Activated T-helper 1 cell treated with anti-CD3 and anti-CD28 coated beads, Interleukin-12 subunit alpha, Interleukin-12 subunit beta, Interleukin-2, Interleukin-4 antibody, amounts not matched to agents 30 ng/mL and 10 ng/mL and 1 ng/mL, durations not matched to agents 14 hours and 24 hours and 36 hours (primary cell): ENCODE measurements at regions not wholly inside any gene's neighbourhood (a gene's known extent, or its start where the extent isn't known, plus 50 kb on each side); places are given as distances from the start of the nearest gene placed in this dataset.
"Not testable (repeated sequence)": the region's sequence is repeated elsewhere in the genome, so short reads cannot be mapped to it uniquely, and the experiment has no call there.

Experiments
- DNase-seq: peaks from one replicate; pipeline ENCODE4 v3.0.0; 2021; ENCODE audit warnings: low spot score
- H3K27ac Mint-ChIP-seq: one replicate; pipeline ENCODE4 v1.8.0; 2021; ENCODE audit warnings: mild to moderate bottlenecking, mixed read lengths
- H3K27me3 Mint-ChIP-seq: one replicate; pipeline ENCODE4 v1.8.0; 2022; ENCODE audit warnings: mild to moderate bottlenecking, moderate library complexity, mixed read lengths; ENCODE audit not compliant: insufficient read depth
- H3K36me3 Mint-ChIP-seq: one replicate; pipeline ENCODE4 v1.8.0; 2021; ENCODE audit warnings: low read depth, mixed read lengths
- H3K4me1 Mint-ChIP-seq: one replicate; pipeline ENCODE4 v1.8.0; 2021; ENCODE audit warnings: low read depth, mixed read lengths
- H3K4me3 Mint-ChIP-seq: one replicate; pipeline ENCODE4 v1.8.0; 2021; ENCODE audit warnings: mild to moderate bottlenecking, moderate library complexity, mixed read lengths
- H3K9me3 Mint-ChIP-seq: one replicate; pipeline ENCODE4 v1.8.0; 2021; ENCODE audit warnings: mixed read lengths
- intact Hi-C: fragments of 100-400 bp; cut with micrococcal nuclease; formaldehyde crosslinking; loops from one replicate; pipeline ENCODE4 v1.15.1; 2024

DNA sequence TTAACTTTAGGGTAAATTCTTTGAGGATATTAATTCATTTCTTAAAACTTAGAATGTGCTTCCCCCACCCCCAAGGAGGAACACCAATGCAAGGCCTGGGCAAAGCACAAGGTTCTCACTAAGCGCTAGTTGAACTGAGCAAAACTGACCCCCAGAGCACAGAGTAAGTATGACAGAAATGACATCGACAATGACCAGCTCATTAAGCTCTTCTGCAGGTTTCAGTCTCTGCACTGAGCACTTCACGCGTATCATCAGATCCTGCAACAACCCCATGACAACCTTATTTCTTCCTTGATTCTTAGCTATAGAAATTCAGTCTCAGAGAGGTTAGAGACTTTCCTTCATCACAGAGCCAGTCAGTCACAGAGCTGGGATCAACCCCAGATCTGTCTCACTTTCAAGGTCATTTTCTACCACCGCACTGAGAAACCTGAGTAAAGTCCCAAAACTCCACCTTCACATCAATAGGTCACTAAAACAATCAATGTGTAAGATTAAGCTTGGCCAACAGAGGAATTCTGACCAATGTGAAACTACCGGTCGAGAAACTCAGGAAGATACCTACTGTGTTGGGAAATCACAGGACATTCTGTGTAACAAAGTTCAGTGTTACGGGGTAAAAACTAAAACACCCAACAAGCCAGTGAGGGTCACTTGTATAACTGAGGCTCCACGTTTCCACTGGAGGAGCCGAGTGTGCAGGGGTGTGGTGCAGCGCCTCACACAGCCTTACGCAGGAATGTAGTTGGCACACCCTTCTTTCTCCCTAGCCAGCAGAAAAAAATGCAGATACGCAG lies 129.0 kb upstream of the FOXQ1 start:
- DNase-seq = no peak
- peaks cover 4% of the 10 kb centered on the region for H3K27me3 Mint-ChIP-seq
- H3K4me1 Mint-ChIP-seq = no peaks in the 10 kb centered on the region
- H3K36me3 Mint-ChIP-seq = no peaks in the 10 kb centered on the region
- intact Hi-C loops = no loop called here
- H3K27ac Mint-ChIP-seq = no peak overlapping the region
- no peaks in the 10 kb centered on the region for H3K9me3 Mint-ChIP-seq
- no peak overlapping the region for H3K4me3 Mint-ChIP-seq

DNA sequence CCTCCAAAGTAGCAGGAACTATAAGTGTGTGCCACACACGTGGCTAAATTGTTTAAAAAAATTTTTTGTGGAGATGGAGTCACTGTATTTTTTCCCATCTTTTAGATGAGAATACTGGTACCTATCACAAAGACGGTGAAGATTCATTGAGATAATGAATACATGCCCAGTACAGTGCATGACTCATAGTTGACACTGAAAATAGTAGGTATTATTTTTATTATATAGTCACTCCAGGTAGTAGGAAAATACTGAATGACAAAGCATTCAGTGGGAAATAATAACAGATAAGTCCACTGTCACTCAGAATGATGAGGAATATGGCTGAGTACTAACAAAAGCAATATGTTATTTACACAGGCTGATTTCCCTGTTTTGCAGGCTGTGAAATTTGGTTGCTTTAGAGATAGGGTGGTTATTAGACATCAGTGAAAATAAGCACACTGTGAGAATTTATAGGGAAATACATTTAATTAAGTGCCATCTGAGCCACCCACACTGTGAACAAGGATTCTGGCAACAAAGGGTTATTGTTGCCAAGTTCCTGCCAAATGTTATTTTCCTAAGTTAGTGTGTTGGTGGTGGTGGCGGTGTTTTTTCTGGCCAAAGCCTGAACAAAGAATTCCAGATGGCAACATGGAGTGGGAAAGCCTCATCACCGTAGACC lies 129.8 kb upstream of the FOXQ1 start:
- intact Hi-C loops = no loop called here
- Mint-ChIP-seq H3K27ac (no peak overlapping the region), H3K9me3 (no peaks in the 10 kb centered on the region), H3K27me3 (peaks cover 4% of the 10 kb centered on the region), H3K4me1 (no peaks in the 10 kb centered on the region), H3K36me3 (no peaks in the 10 kb centered on the region), H3K4me3 (no peak overlapping the region)
- no peak for DNase-seq

DNA sequence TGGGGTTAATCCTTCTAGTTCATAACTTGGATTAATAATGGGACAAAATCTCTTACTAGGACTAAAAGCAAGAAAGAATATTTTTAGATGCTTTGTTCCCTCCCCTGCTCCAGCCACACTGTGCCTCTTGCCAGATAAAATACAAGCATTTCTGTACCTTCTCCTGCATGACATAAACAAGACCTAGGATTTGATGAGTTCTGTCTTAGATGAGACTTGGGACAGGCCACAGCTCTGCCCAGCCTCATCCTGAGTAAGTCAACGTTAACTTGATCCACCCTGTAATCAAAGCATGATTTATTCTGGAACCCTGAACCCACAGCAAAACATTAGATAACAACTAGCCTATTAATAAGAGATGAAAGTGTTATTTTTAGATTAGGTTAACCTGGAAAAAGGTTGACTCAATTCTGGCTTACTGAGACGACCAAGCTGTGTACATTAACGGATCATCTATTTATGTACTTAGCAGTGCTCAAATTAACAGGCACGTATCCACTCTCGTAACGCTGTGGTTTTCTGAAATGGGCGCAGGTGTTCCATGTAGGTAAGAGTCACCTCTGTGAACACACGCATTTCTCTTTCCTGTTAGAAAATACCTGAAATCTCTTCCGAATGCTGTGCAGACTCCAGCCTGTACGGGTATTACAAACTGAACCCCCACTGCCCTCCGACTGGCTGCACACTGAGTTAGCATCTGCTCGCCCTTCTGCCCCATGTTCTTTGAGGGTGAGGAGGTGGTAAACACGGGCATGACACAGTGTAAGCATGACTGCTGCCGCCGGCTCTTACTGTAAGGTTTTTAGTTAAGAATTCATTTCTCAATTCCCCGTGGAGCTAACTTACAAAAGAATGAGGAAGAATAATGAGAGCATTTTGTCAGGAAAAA lies 132.1 kb upstream of the FOXQ1 start:
- intact Hi-C loops = no loop called here
- H3K4me3 Mint-ChIP-seq = no peak overlapping the region
- no peak overlapping the region for H3K27ac Mint-ChIP-seq

DNA sequence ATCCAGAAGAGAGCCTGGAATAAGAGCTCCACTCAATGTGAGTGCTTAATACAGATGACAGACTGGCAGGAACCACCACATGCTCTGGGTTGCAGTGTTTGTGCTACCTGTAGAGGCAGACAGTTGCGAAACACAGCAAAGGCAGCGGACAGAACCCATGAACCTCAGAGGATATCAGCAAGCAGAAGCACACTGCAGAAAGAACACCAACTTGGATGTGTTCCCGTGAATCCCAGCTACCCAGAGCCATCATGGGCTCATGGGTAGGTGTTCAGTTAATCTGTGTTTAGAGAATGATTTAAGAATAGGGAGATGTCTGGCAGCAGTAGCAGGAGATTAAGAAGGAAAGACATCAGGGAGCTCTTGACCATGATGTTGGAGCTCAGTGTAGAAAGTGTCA lies 133.3 kb upstream of the FOXQ1 start:
- intact Hi-C loops = no loop called here
- peaks cover 8% of the 10 kb centered on the region for H3K27me3 Mint-ChIP-seq

More for the DNA sequence above, 132.1 kb upstream of the FOXQ1 start:
- Mint-ChIP-seq H3K27me3 (peaks cover 8% of the 10 kb centered on the region), H3K4me1 (no peaks in the 10 kb centered on the region), H3K9me3 (no peaks in the 10 kb centered on the region), H3K36me3 (no peaks in the 10 kb centered on the region)
- DNase-seq = no peak

DNA sequence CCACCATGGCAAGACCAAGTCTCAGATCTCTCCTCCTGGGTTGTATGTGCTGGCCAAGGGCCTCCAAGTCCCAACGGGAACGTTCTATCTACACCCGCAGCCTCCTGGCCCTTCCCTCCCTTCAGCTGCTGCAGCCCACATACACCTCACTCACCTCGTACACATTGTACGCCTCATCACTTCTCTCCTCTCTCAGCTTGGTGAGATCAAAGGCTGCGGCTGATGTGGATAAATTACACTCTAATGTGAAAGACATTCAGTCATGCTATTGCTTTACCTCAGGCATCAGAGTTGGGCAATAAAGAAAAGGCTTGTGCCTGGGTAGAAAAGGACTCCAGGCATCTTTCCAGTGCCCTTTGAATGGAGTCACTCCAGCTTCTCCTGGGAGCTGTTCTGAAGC lies 135.3 kb upstream of the FOXQ1 start:
- Mint-ChIP-seq H3K27ac (no peak overlapping the region), H3K4me1 (no peaks in the 10 kb centered on the region), H3K4me3 (no peak overlapping the region), H3K27me3 (peaks cover 8% of the 10 kb centered on the region), H3K9me3 (no peaks in the 10 kb centered on the region), H3K36me3 (no peaks in the 10 kb centered on the region)
- intact Hi-C loops = no loop called here
- no peak for DNase-seq

More for the DNA sequence above, 133.3 kb upstream of the FOXQ1 start:
- no peak overlapping the region for H3K27ac Mint-ChIP-seq
- H3K9me3 Mint-ChIP-seq = no peaks in the 10 kb centered on the region
- no peak overlapping the region for H3K4me3 Mint-ChIP-seq
- H3K4me1 Mint-ChIP-seq = no peaks in the 10 kb centered on the region
- H3K36me3 Mint-ChIP-seq = no peaks in the 10 kb centered on the region
- no peak for DNase-seq

DNA sequence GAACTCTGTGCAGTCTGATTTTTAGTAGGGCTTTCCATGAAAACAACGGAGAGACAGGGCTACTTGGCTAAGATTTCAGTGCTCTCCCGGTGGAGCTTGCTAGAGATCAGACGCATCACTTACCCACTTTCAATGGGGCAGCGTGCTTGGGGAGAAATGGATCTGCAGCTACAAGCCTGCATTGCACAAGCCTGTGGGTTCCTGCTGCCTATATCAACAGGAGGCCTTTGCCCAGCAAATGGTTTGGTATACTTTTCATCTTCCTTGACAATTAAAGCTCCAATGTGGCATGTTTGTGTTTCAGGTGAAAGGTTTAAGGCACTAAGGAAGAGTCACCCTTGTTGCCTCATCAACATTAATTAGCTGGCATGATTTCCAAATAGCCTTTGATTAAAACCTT lies 136.0 kb upstream of the FOXQ1 start:
- H3K27me3 Mint-ChIP-seq = peaks cover 8% of the 10 kb centered on the region
- DNase-seq = no peak
- H3K9me3 Mint-ChIP-seq = no peaks in the 10 kb centered on the region
- H3K4me3 Mint-ChIP-seq = no peak overlapping the region
- no peaks in the 10 kb centered on the region for H3K4me1 Mint-ChIP-seq
- no peaks in the 10 kb centered on the region for H3K36me3 Mint-ChIP-seq
- intact Hi-C loops = no loop called here
- H3K27ac Mint-ChIP-seq = no peak overlapping the region

DNA sequence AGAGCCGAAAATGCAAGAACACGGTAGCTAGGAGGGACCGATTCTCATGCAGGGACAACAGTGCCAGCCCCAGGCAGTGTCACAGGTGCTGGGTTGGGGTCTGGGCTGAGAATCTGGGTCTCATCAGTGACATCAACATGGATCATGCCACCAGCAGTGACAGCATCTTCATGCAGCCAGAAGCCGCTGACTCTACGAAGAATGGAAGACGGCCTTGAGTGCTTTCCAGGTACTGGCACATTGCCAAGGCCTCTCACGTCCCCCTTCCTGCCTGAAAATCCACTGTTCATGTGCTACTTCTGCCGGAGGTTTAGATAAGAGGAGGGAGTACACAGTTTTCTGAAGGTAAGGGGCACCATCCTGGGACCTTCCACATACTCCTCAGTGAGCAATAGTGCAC lies 141.1 kb upstream of the FOXQ1 start:
- intact Hi-C loops = no loop called here
- no peak for DNase-seq
- no peaks in the 10 kb centered on the region for H3K36me3 Mint-ChIP-seq
- H3K27ac Mint-ChIP-seq = no peak overlapping the region
- H3K27me3 Mint-ChIP-seq = no peaks in the 10 kb centered on the region
- H3K4me3 Mint-ChIP-seq = no peak overlapping the region
- H3K4me1 Mint-ChIP-seq = no peaks in the 10 kb centered on the region
- no peaks in the 10 kb centered on the region for H3K9me3 Mint-ChIP-seq

DNA sequence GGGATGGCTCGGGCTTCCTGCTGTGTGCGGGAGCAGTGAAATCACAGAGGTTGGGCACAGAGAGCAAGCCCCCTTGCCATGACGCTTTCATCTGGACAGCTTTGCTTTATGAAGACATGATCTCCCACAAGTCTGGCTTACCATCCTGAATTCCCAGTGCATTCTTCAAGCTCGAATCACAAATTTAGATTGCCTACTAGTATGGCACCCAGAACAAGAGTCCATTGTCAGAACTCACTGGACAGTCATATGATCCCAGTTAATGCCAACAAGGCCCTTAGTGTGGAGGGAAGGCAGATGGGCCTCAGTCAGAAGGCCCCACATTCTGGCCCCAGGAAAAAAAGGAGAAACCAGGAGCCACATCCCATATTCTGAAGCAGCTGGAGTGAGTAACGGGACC lies 147.3 kb upstream of the FOXQ1 start:
- Mint-ChIP-seq H3K27me3 (peaks cover 5% of the 10 kb centered on the region), H3K36me3 (no peaks in the 10 kb centered on the region), H3K4me3 (no peak overlapping the region), H3K4me1 (peaks cover 6% of the 10 kb centered on the region), H3K27ac (no peak overlapping the region), H3K9me3 (no peaks in the 10 kb centered on the region)
- intact Hi-C loops = no loop called here
- DNase-seq = no peak

DNA sequence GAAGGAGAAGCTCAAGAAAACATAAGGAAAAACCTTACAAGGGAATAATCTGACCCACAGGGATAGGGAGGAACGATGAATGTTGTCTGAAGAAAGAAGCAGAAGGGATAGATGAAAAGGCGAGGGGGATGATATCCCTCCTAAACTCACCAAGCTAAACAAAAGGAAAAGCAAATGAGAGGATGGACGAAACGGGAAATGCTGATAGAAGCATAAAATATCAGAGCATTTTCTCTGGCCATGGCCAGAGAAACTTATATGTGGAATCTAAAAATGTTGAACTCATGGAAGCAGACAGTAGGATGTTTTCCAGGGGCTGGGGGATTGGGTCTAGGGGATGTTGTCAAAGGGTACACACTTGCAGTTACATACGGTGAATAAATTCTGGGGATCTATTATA lies 148.4 kb upstream of the FOXQ1 start:
- DNase-seq = no peak
- intact Hi-C loops = no loop called here
- H3K27ac Mint-ChIP-seq = no peak overlapping the region
- H3K9me3 Mint-ChIP-seq = no peaks in the 10 kb centered on the region
- peaks cover 6% of the 10 kb centered on the region for H3K4me1 Mint-ChIP-seq
- H3K36me3 Mint-ChIP-seq = no peaks in the 10 kb centered on the region
- H3K27me3 Mint-ChIP-seq = peaks cover 5% of the 10 kb centered on the region
- H3K4me3 Mint-ChIP-seq = no peak overlapping the region

DNA sequence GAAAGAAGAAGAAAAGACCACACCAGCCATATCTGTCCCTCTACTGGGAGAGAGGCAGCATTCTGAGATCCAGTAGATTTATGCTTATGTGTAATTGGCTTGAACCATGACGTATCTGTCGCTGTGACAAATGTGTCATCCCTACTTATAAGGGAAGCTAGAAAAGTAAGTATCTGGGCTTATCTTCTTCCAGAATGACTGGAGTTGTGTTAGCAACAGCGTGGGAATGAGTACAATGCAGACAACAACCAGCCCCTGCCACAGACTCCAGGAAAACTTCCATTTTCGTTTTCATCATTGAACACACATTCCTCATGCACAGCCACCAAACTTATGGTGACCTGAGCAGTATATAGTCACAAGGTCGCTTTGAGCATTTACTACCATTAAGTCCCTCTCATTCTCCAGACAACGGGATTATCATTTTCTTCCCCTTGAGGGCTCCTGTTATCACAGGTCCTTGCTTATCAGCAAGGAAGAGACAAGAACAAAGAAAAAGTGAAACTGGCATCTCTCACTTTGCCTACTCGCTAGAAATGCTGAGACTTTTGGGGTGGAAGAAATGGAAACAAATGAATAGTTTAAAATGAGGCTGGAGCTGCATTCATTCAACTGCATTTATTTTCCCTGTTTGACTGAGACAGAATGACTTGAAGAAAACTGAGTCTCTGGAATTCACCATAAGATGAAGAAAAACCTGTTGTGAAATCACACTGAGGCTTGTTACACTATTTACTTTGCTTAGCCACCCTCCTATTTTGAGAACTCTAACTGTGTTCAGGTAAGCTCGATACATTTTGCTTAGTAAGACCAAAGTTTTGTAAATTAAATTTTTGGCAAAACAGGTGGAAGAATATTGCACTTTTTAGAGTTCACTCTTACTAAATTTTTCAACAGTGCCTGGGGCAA lies 149.3 kb upstream of the FOXQ1 start:
- intact Hi-C loops = no loop called here
- Mint-ChIP-seq H3K4me1 (peaks cover 6% of the 10 kb centered on the region), H3K27me3 (peaks cover 5% of the 10 kb centered on the region), H3K9me3 (no peaks in the 10 kb centered on the region), H3K36me3 (no peaks in the 10 kb centered on the region), H3K4me3 (no peak overlapping the region), H3K27ac (no peak overlapping the region)
- DNase-seq = no peak

DNA sequence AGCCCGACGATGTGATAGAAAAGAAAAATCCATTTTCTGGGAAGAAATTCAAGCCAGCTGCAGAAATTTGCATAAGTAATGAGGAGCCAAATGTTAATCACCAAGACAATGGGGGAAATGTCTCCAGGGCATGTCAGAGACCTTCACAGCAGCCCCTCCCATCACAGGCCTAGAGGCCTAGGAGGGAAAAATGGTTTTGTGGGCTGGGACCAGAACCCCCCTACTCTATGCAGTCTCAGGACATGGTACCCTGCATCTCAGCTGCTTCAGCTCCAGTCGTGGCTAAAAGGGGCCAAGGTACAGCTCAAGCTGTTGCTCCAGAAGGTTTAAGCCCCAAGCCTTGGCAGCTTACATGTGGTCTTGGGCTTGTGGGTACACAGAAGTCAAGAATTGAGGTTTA lies 155.5 kb upstream of the FOXQ1 start:
- DNase-seq, H3K27me3 Mint-ChIP-seq, H3K36me3 Mint-ChIP-seq, H3K4me1 Mint-ChIP-seq, H3K4me3 Mint-ChIP-seq, intact Hi-C loops, H3K27ac Mint-ChIP-seq, H3K9me3 Mint-ChIP-seq: not testable (repeated sequence)

DNA sequence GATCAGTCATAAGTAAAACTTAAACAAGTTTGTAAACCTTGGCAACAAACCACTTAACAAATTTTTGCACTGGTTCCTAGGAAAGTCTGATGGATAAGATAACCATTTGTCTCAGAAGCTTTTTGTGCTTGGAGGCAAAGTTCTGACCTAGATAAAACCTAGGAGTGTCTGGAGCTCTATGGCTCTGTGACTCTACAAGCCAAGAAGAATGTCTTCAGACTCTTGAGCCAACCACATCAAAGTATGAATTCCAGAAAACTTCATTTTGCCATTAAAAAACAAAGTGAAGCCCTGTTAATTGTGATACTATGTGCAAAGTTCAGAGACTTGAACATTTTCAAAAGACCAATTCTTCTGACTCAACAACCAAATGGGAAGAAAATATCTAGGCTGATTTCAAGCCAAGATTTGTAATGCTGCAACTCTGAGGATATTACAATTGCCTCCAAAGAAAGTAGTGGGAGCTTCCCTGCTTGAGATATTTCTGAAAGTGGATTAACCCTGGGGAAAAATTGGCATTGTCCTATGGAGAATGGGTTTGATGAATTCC lies 158.1 kb upstream of the FOXQ1 start:
- Mint-ChIP-seq H3K4me1 (no peaks in the 10 kb centered on the region), H3K36me3 (no peaks in the 10 kb centered on the region), H3K27me3 (peaks cover 6% of the 10 kb centered on the region), H3K9me3 (no peaks in the 10 kb centered on the region), H3K4me3 (no peak overlapping the region), H3K27ac (no peak overlapping the region)
- intact Hi-C loops = no loop called here
- DNase-seq = no peak
